ENCODE measurements at regions not wholly inside any gene's neighbourhood (a gene's known extent, or its start where the extent isn't known, plus 50 kb on each side); places are given as distances from the start of the nearest gene placed in this dataset.

- TF ChIP-seq, protein P1, sequence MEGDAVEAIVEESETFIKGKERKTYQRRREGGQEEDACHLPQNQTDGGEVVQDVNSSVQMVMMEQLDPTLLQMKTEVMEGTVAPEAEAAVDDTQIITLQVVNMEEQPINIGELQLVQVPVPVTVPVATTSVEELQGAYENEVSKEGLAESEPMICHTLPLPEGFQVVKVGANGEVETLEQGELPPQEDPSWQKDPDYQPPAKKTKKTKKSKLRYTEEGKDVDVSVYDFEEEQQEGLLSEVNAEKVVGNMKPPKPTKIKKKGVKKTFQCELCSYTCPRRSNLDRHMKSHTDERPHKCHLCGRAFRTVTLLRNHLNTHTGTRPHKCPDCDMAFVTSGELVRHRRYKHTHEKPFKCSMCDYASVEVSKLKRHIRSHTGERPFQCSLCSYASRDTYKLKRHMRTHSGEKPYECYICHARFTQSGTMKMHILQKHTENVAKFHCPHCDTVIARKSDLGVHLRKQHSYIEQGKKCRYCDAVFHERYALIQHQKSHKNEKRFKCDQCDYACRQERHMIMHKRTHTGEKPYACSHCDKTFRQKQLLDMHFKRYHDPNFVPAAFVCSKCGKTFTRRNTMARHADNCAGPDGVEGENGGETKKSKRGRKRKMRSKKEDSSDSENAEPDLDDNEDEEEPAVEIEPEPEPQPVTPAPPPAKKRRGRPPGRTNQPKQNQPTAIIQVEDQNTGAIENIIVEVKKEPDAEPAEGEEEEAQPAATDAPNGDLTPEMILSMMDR (conservative IDR thresholded peaks at IDR 0.05): no peak
- no peak for TF ChIP-seq ZFX (IDR thresholded peaks at IDR 0.05)
These were observed 417.6 kb upstream of the LRRTM4 start for GRCh38 chr2:77939801-77940200.
